Body of pancreas (tissue), 4 donors: ENCODE measurements at regions not wholly inside any gene's neighbourhood (a gene's known extent, or its start where the extent isn't known, plus 50 kb on each side); places are given as distances from the start of the nearest gene placed in this dataset.
A peak's percentile ranks its signal among the peaks of the same experiment; 100 is the strongest.

Experiments used
- ATAC-seq: fragments of 150-250 bp; one replicate; pipeline ENCODE4 v1.9.1; 2016
- DNase-seq, 4 donors: peaks; one replicate each; pipeline ENCODE4 v3.0.0-alpha.2; 2019
- H3K27ac ChIP-seq, 4 donors: fragments of 200-600 bp; sonication (generic); 1 replicate in 3 of 4; 2 replicates in 1 of 4; pipeline versions ENCODE4 v1.5.1 to v1.6.1; 2016 to 2019; ENCODE audit warnings: mild to moderate bottlenecking in 1 of 4, mixed read lengths in 1 of 4, moderate library complexity in 1 of 4
- H3K27me3 ChIP-seq, 2 donors: fragments of 200-600 bp; sonication (generic); one replicate each; pipeline ENCODE4 v1.6.0; 2016; ENCODE audit warnings: mild to moderate bottlenecking in 1 of 2
- H3K36me3 ChIP-seq, 2 donors: fragments of 200-600 bp; sonication (generic); replicated peaks in 1 of 2; 2 replicates each; pipeline ENCODE4 v1.5.1; 2016; ENCODE audit warnings: low read depth in 2 of 2; ENCODE audit not compliant: insufficient read depth in 1 of 2
- H3K4me1 ChIP-seq: fragments of 200-600 bp; sonication (generic); one replicate; pipeline ENCODE4 v1.6.0; 2016
- H3K4me3 ChIP-seq, 2 donors: fragments of 200-600 bp; sonication (generic); 1 replicate in 1 of 2; 2 replicates in 1 of 2; pipeline ENCODE4 v1.5.1; 2016 to 2019
- H3K9me3 ChIP-seq, 3 donors: fragments of 200-600 bp; sonication (generic); 1 replicate in 2 of 3; 2 replicates in 1 of 3; pipeline ENCODE4 v1.5.1; 2016
- CTCF ChIP-seq, 7 experiments: fragments of 450-650 bp in 4 of 7; fragments of 200-600 bp in 3 of 7; sonication (generic) in 3 of 7; IDR thresholded peaks; one replicate each; pipeline ENCODE4 v1.5.1; 2016 to 2019; ENCODE audit warnings: antibody characterized with exemption in 7 of 7
- POLR2A ChIP-seq, 3 donors: fragments of 450-650 bp; IDR thresholded peaks; one replicate each; pipeline ENCODE4 v1.6.1; 2016; ENCODE audit warnings: antibody characterized with exemption in 3 of 3, mild to moderate bottlenecking in 2 of 3
- WGBS, 2 donors: methylation state at CpG; one replicate each; pipeline ENCODE4 v1.1.5; 2017; 5-methylcytosine and 5-hydroxymethylcytosine counted together
- intact Hi-C: fragments of 100-400 bp; cut with DNase I; formaldehyde crosslinking; loops from one replicate; pipeline ENCODE4 v1.15.1; 2023

- intact Hi-C loops: no loop called here
- no peaks in the 10 kb centered on the region for H3K27me3 ChIP-seq
- no peak for TF ChIP-seq CTCF (IDR thresholded peaks at IDR 0.05)
- TF ChIP-seq POLR2A (IDR thresholded peaks at IDR 0.05): no peak
- DNase-seq (no peak), ATAC-seq (no peak)
- peak overlapping the region in 1 of 4 donors; percentile 29 for H3K27ac ChIP-seq
- no peaks in the 10 kb centered on the region for H3K4me1 ChIP-seq
- no peak overlapping the region for H3K4me3 ChIP-seq
- H3K9me3 ChIP-seq: no peaks in the 10 kb centered on the region
- 52 to 61% methylated on average over 6 of the region's 6 CpGs for WGBS, 2 donors
- no peaks in the 10 kb centered on the region for H3K36me3 ChIP-seq
Observed at GRCh38 chr11:8826901-8827560, 84.0 kb upstream of the AKIP1 start.

DNA sequence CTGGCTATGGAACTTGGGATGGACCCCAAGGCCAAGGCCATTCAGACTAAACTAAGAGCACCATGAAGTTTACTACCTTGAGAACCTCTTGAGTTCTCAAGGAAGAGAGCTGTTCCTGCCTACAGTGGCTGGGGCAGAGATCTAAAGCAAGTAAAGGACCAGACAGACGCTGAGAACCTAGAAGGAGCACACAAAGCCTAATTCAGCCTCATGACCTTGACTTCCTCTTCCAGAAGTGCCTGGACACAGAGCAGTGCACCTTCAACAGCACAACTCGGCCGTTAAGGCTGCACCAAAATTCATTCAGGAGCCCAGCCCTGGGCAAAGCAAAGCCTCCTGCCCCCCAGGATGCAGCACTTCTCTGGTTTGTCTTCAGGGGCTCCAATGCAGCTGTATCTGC, 82.9 kb upstream of the AKIP1 start:
- H3K36me3 ChIP-seq: no peaks in the 10 kb centered on the region
- DNase-seq (no peak), ATAC-seq (no peak)
- 67 to 83% methylated on average over 1 to 3 of the region's 3 CpGs for WGBS, 2 donors
- no peak overlapping the region for H3K27ac ChIP-seq
- no peaks in the 10 kb centered on the region for H3K27me3 ChIP-seq
- no peaks in the 10 kb centered on the region for H3K4me1 ChIP-seq
- H3K4me3 ChIP-seq: no peak overlapping the region
- no peaks in the 10 kb centered on the region for H3K9me3 ChIP-seq
- TF ChIP-seq POLR2A (IDR thresholded peaks at IDR 0.05): no peak
- TF ChIP-seq CTCF (IDR thresholded peaks at IDR 0.05): no peak
- intact Hi-C loops: no loop called here

DNA sequence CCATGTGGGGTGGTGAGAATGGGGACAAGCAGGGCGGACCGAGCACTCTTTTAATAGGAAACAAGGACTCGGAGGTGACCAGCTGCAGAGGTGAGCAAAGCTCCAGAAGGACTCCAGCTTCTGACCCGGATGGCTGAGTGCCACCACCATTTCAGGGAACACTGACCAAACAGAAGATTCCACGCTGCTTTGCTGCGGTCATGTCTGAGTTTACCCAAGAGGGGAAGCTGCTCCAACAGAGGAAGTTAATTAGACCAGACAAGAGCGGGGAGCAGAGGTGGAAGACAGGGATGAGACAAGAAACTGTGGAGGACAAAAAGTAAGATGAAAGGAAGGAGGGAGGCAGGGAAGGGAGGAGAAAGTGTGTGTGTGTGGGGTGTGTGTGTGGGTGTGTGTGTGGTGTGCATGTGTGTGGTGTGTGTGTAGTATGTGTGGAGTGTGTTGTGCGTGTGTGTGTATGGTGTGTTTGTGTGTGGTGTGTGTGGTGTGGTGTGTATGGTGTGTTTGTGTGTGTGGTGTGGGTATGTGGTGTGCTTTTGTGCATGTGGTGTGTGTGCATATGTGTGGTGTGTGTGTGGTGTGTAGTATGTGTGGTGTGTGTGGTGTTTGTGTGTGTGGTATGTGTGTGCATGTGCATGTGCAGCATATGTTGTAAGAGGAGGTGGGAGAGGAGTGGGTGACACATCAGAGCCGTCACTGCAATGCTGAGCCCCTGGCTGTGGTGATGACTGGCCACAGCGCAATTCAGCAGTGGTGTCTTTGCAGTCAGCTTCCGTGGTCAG, 82.2 kb upstream of the AKIP1 start:
- H3K27me3 ChIP-seq: no peaks in the 10 kb centered on the region

GRCh38 chr11:8829556-8829955, 81.4 kb upstream of the AKIP1 start:
- no peaks in the 10 kb centered on the region for H3K9me3 ChIP-seq
- 73 to 78% methylated on average over 8 of the region's 8 CpGs for WGBS, 2 donors
- no peaks in the 10 kb centered on the region for H3K4me1 ChIP-seq
- no peaks in the 10 kb centered on the region for H3K27me3 ChIP-seq
- intact Hi-C loops: no loop called here
- no peak overlapping the region for H3K4me3 ChIP-seq
- H3K27ac ChIP-seq: no peak overlapping the region
- DNase-seq (no peak), ATAC-seq (no peak)
- TF ChIP-seq CTCF (IDR thresholded peaks at IDR 0.05) (no peak), POLR2A (IDR thresholded peaks at IDR 0.05) (no peak)
- no peaks in the 10 kb centered on the region for H3K36me3 ChIP-seq

More for the DNA sequence above, 82.2 kb upstream of the AKIP1 start:
- H3K27ac ChIP-seq: no peak overlapping the region
- H3K36me3 ChIP-seq: no peaks in the 10 kb centered on the region
- ATAC-seq (no peak), DNase-seq (no peak)
- TF ChIP-seq CTCF (IDR thresholded peaks at IDR 0.05) (no peak), POLR2A (IDR thresholded peaks at IDR 0.05) (no peak)
- intact Hi-C loops: no loop called here
- no peaks in the 10 kb centered on the region for H3K9me3 ChIP-seq
- no peaks in the 10 kb centered on the region for H3K4me1 ChIP-seq
- 83 to 84% methylated on average over 11 of the region's 11 CpGs for whole genome bisulfite sequencing, 2 donors
- no peak overlapping the region for H3K4me3 ChIP-seq
